GM12891 (cell line): ENCODE measurements at regions not wholly inside any gene's neighbourhood (a gene's known extent, or its start where the extent isn't known, plus 50 kb on each side); places are given as distances from the start of the nearest gene placed in this dataset.

Source experiments
- PAX5 ChIP-seq: IDR thresholded peaks from 2 replicates; pipeline ENCODE4 v1.6.1; 2011; ENCODE audit warnings: low read length, moderate library complexity, mild to moderate bottlenecking; ENCODE audit not compliant: insufficient read depth, severe bottlenecking
- POLR2A ChIP-seq: IDR thresholded peaks from 2 replicates; pipeline ENCODE4 v1.6.1; 2011; ENCODE audit warnings: low read depth, low read length, control low read depth
- POLR2AphosphoS5 ChIP-seq: IDR thresholded peaks from 2 replicates; pipeline ENCODE4 v1.6.1; 2011; ENCODE audit warnings: low read depth, low read length, control low read depth
- SPI1 ChIP-seq: IDR thresholded peaks from 2 replicates; pipeline ENCODE4 v1.6.1; 2011; ENCODE audit warnings: low read depth, low read length, control low read depth
- TAF1 ChIP-seq: IDR thresholded peaks from 2 replicates; pipeline ENCODE4 v1.6.1; 2011; ENCODE audit warnings: low read depth, low read length, control low read depth

DNA sequence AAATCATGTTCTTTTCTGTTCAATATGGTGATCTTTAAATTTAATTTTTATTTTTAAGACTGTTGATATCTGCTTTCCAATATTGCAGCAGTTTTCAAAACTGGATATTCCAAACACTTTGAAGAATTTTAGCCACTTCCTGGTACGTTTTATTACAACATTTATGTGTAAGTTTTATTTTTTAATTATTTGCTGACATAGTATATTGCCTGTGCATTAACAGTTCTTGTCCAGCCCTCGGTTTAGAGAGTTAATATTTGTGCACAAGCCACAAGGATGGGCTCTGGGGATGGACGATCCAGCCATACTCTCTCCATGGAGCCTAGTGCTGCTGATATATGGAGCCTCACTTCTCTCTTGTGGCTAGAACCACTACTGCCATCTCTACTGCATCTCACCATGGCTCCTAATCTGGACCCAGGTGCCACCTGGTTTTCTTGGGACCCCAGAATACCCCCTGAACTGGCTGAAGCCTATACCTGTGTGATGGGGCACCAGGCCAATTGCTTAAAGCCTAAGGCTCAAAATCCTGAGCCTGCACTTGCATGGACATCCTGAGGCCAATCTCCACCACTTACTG, 262.5 kb downstream of the RASSF9 start:
- TF ChIP-seq POLR2A (no peak), POLR2AphosphoS5 (no peak), PAX5 (no peak), SPI1 (no peak), TAF1 (no peak)
